GM23338 (cell line): ENCODE measurements at regions not wholly inside any gene's neighbourhood (a gene's known extent, or its start where the extent isn't known, plus 50 kb on each side); places are given as distances from the start of the nearest gene placed in this dataset.

Source experiments
- ATAC-seq: fragments of 200-7000 bp; cut with Tn5 transposase; 3 replicates; pipeline ENCODE4 v1.9.1; 2020
- DNase-seq: peaks from one replicate; pipeline ENCODE4 v3.0.0-alpha.2; 2015; ENCODE audit warnings: low spot score
- H2AFZ ChIP-seq: fragments of 200-600 bp; sonication (generic); 2 replicates; pipeline ENCODE4 v1.8.0; 2016; ENCODE audit warnings: antibody characterized with exemption, mild to moderate bottlenecking, moderate library complexity
- H3F3A ChIP-seq: fragments of 200-600 bp; sonication (generic); replicated peaks from 2 replicates; pipeline ENCODE4 v1.8.0; 2017; ENCODE audit warnings: antibody characterized with exemption, mixed run types, low read depth
- H3K27ac ChIP-seq: fragments of 200-600 bp; sonication (generic); 2 replicates; pipeline ENCODE4 v1.6.1; 2016; ENCODE audit warnings: low read depth
- H3K27me3 ChIP-seq: fragments of 200-600 bp; sonication (generic); 2 replicates; pipeline ENCODE4 v1.8.0; 2016; ENCODE audit warnings: mild to moderate bottlenecking, mixed run types, moderate library complexity; ENCODE audit not compliant: insufficient read depth
- H3K36me3 ChIP-seq: fragments of 200-600 bp; sonication (generic); 2 replicates; pipeline ENCODE4 v1.8.0; 2016; ENCODE audit warnings: mild to moderate bottlenecking; ENCODE audit not compliant: insufficient read depth
- H3K4me1 ChIP-seq: fragments of 200-600 bp; sonication (generic); 2 replicates; pipeline ENCODE4 v1.8.0; 2016; ENCODE audit warnings: mild to moderate bottlenecking, moderate library complexity; ENCODE audit not compliant: insufficient read depth
- H3K4me2 ChIP-seq: fragments of 200-600 bp; sonication (generic); 2 replicates; pipeline ENCODE4 v1.7.1; 2017; ENCODE audit warnings: mixed run types
- H3K4me3 ChIP-seq: fragments of 200-600 bp; sonication (generic); 2 replicates; pipeline ENCODE4 v1.6.1; 2016; ENCODE audit warnings: mixed run types
- H3K79me2 ChIP-seq: fragments of 200-600 bp; sonication (generic); replicated peaks from 2 replicates; pipeline ENCODE4 v1.8.0; 2017; ENCODE audit warnings: mild to moderate bottlenecking; ENCODE audit not compliant: insufficient read depth
- H3K9me2 ChIP-seq: fragments of 200-600 bp; sonication (generic); 2 replicates; pipeline ENCODE4 v1.8.0; 2017; ENCODE audit not compliant: insufficient read depth
- H4K20me1 ChIP-seq: fragments of 200-600 bp; sonication (generic); replicated peaks from 2 replicates; pipeline ENCODE4 v1.8.0; 2017; ENCODE audit warnings: mild to moderate bottlenecking; ENCODE audit not compliant: insufficient read depth
- H3K27ac Mint-ChIP-seq: 2 replicates; pipeline ENCODE4 v1.8.0; 2020; ENCODE audit warnings: inconsistent platforms, mild to moderate bottlenecking, moderate library complexity, mixed read lengths
- H3K27me3 Mint-ChIP-seq: 3 replicates; pipeline ENCODE4 v1.8.0; 2022; ENCODE audit warnings: low read depth, mild to moderate bottlenecking, moderate library complexity, mixed read lengths, inconsistent platforms; ENCODE audit not compliant: insufficient read depth, poor library complexity
- H3K36me3 Mint-ChIP-seq: 3 replicates; pipeline ENCODE4 v1.8.0; 2021; ENCODE audit warnings: low read depth, mild to moderate bottlenecking, inconsistent platforms, moderate library complexity, mixed read lengths
- H3K4me1 Mint-ChIP-seq: 3 replicates; pipeline ENCODE4 v1.8.0; 2020; ENCODE audit warnings: mild to moderate bottlenecking, inconsistent platforms, mixed read lengths
- H3K4me3 Mint-ChIP-seq: 3 replicates; pipeline ENCODE4 v1.8.0; 2021; ENCODE audit warnings: moderate library complexity, mild to moderate bottlenecking, inconsistent platforms, mixed read lengths
- H3K9me3 Mint-ChIP-seq: 3 replicates; pipeline ENCODE4 v1.8.0; 2020; ENCODE audit warnings: moderate library complexity, mild to moderate bottlenecking, inconsistent platforms, mixed read lengths
- CREB1 ChIP-seq: fragments of 250-450 bp; sonication (Bioruptor Pico); IDR thresholded peaks from 2 replicates; pipeline ENCODE4 v1.5.0; 2020; ENCODE audit warnings: low read depth, mild to moderate bottlenecking, moderate library complexity
- EZH2 ChIP-seq: fragments of 200-600 bp; sonication (generic); IDR thresholded peaks from one replicate; pipeline ENCODE4 v1.8.0; 2017; ENCODE audit warnings: antibody characterized with exemption, mild to moderate bottlenecking, low read depth; ENCODE audit not compliant: unreplicated experiment
- JUNB ChIP-seq: IDR thresholded peaks from one replicate; pipeline ENCODE4 v1.6.1; 2016; ENCODE audit warnings: antibody characterized with exemption; ENCODE audit not compliant: unreplicated experiment
- NANOG ChIP-seq: IDR thresholded peaks from 2 replicates; pipeline ENCODE4 v1.6.1; 2016; ENCODE audit warnings: antibody characterized with exemption, borderline replicate concordance
- POLR2AphosphoS5 ChIP-seq: IDR thresholded peaks from 2 replicates; pipeline ENCODE4 v1.6.1; 2016; ENCODE audit warnings: antibody characterized with exemption, low read depth
- STAT1 ChIP-seq: IDR thresholded peaks from one replicate; pipeline ENCODE4 v1.6.1; 2016; ENCODE audit warnings: antibody characterized with exemption; ENCODE audit not compliant: unreplicated experiment
- ZNF331 ChIP-seq: fragments of 250-450 bp; sonication (Bioruptor Pico); IDR thresholded peaks from 2 replicates; pipeline ENCODE4 v1.5.0; 2020; ENCODE audit warnings: low read depth, mild to moderate bottlenecking, moderate library complexity
- ZNF462 ChIP-seq: fragments of 250-450 bp; sonication (Bioruptor Pico); IDR thresholded peaks from 2 replicates; pipeline ENCODE4 v1.5.0; 2020; ENCODE audit warnings: mild to moderate bottlenecking, moderate library complexity
- TF ChIP-seq, protein P1 (sequence below): IDR thresholded peaks from one replicate; pipeline ENCODE4 v1.6.1; 2018; ENCODE audit warnings: antibody characterized with exemption; ENCODE audit not compliant: unreplicated experiment

- no peak for TF ChIP-seq ZNF462 (CRISPR knock-in tag)
Observed at GRCh38 chr18:1528964-1529509, 624.4 kb downstream of the ADCYAP1 start (continued).

DNA sequence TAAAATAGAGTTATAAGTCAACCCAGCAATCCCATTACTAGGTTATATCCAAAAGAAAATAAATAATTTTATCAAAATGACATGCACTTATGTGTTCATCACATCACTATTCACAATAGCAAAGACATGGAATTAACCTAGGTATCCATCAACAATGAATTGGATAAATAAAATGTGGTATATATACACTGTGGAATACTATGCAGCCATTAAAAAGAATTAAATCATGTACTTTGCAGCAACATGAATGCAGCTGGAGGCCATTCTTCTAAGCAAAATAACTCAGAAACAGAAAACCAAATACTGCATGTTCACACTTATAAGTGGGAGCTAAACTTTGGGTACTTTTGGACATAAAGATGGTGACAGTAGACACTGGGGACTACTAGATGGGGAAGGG is 626.0 kb downstream of the ADCYAP1 start:
- Histone ChIP-seq H3K27me3 (no peaks in the 10 kb centered on the region), H3K4me2 (no peak overlapping the region), H3K9me2 (no peaks in the 10 kb centered on the region), H3K4me1 (no peaks in the 10 kb centered on the region), H2AFZ (no peak overlapping the region), H3K36me3 (no peaks in the 10 kb centered on the region), H3K79me2 (no peaks in the 10 kb centered on the region), H4K20me1 (no peaks in the 10 kb centered on the region), H3K4me3 (no peak overlapping the region), H3F3A (no peaks in the 10 kb centered on the region), H3K27ac (no peak overlapping the region)
- no peak for DNase-seq
- Mint-ChIP-seq H3K27ac (no peak overlapping the region), H3K36me3 (no peaks in the 10 kb centered on the region), H3K9me3 (no peaks in the 10 kb centered on the region), H3K27me3 (no peaks in the 10 kb centered on the region), H3K4me1 (no peaks in the 10 kb centered on the region), H3K4me3 (no peak overlapping the region)
- ATAC-seq = no peak
- TF ChIP-seq, protein P1, sequence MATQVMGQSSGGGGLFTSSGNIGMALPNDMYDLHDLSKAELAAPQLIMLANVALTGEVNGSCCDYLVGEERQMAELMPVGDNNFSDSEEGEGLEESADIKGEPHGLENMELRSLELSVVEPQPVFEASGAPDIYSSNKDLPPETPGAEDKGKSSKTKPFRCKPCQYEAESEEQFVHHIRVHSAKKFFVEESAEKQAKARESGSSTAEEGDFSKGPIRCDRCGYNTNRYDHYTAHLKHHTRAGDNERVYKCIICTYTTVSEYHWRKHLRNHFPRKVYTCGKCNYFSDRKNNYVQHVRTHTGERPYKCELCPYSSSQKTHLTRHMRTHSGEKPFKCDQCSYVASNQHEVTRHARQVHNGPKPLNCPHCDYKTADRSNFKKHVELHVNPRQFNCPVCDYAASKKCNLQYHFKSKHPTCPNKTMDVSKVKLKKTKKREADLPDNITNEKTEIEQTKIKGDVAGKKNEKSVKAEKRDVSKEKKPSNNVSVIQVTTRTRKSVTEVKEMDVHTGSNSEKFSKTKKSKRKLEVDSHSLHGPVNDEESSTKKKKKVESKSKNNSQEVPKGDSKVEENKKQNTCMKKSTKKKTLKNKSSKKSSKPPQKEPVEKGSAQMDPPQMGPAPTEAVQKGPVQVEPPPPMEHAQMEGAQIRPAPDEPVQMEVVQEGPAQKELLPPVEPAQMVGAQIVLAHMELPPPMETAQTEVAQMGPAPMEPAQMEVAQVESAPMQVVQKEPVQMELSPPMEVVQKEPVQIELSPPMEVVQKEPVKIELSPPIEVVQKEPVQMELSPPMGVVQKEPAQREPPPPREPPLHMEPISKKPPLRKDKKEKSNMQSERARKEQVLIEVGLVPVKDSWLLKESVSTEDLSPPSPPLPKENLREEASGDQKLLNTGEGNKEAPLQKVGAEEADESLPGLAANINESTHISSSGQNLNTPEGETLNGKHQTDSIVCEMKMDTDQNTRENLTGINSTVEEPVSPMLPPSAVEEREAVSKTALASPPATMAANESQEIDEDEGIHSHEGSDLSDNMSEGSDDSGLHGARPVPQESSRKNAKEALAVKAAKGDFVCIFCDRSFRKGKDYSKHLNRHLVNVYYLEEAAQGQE = no peak
- no peak for TF ChIP-seq JUNB
- TF ChIP-seq CREB1 = no peak
- no peak for TF ChIP-seq POLR2AphosphoS5
- TF ChIP-seq EZH2 = no peak
- no peak for TF ChIP-seq STAT1
- no peak for TF ChIP-seq ZNF331 (CRISPR knock-in tag)
- TF ChIP-seq NANOG = no peak
